Fibroblast of the aortic adventitia (primary cell): ENCODE measurements at regions not wholly inside any gene's neighbourhood (a gene's known extent, or its start where the extent isn't known, plus 50 kb on each side); places are given as distances from the start of the nearest gene placed in this dataset.

Experiments
- DNase-seq: peaks from one replicate; pipeline ENCODE4 v3.0.0-alpha.2; 2010; ENCODE audit warnings: low read depth
- H3K4me3 ChIP-seq: 2 replicates; pipeline ENCODE4 v1.5.1; 2011; ENCODE audit warnings: low read depth, mild to moderate bottlenecking, control low read depth, low read length, moderate library complexity
- CTCF ChIP-seq: IDR thresholded peaks from 2 replicates; pipeline ENCODE4 v1.5.1; 2011; ENCODE audit warnings: mild to moderate bottlenecking, low read length, control low read depth, inconsistent platforms; ENCODE audit not compliant: insufficient read depth

- no peak overlapping the region for H3K4me3 ChIP-seq
- DNase-seq = no peak
- no peak for TF ChIP-seq CTCF
Observed at GRCh38 chrX:39766855-39767254, 330.9 kb downstream of the BCOR start.

DNA sequence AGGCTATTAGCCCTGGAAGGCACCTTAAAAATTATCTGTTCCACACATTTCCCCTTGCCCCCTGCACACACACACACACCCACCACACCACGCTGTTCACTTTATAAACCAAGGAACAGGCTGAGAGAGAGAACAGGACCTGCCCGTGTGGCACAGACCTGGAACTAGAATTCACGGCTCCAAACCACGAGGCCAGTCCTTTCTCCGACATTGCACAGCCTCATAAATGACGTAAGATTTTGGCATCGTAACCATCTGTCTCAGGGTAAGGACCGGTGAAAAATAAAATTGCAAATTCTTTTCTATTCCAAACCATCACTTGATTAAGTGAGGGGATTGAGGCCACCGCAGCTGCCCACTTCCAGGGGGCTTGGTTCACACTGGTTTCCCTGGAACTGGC is 330.3 kb downstream of the BCOR start:
- peak; percentile 52 for DNase-seq
- no peak for TF ChIP-seq CTCF
- H3K4me3 ChIP-seq = no peak overlapping the region

DNA sequence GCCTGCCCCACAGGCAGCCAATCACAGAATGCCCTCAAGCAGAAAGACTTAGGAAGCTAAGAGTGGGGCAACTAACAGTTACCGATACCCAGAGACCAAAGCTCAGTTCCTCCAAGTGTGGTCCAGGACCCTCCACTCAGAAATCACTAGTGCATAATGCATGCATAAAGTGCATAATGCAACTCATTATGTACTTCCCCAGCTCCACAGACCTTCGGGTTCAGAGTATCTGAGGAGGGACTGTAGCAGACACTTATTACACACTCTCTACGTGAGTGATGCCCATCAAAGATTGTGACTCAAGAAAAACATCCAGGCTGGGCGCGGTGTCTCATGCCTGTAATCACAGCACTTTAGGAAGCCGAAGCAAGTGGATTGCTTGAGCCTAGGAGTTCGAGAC is 328.0 kb downstream of the BCOR start:
- DNase-seq = no peak
- no peak overlapping the region for H3K4me3 ChIP-seq
- no peak for TF ChIP-seq CTCF

DNA sequence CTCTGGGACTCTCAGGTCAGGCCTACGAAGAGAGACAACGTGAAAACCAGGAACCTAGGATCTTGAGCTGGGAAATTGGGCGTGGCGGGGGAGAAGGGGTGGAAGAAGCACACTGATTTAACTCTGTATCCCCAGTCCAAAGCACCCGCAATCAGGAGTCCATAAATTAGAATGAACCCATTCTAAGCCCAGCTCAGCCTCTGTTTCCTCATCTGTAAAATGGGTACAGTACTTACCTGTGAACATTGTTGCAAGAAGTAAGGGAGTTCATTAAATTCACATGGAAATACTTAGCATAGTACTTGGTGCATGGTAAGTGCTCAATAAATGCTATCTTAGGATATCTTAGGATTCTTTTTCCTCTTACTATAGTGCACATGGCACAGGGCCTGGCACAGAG is 326.7 kb downstream of the BCOR start:
- no peak for TF ChIP-seq CTCF
- H3K4me3 ChIP-seq = no peak overlapping the region
- no peak for DNase-seq

GRCh38 chrX:39772057-39772832 is 325.5 kb downstream of the BCOR start:
- TF ChIP-seq CTCF = no peak
- DNase-seq = no peak

GRCh38 chrX:39773150-39773549 is 324.6 kb downstream of the BCOR start:
- no peak for DNase-seq
- no peak for TF ChIP-seq CTCF

More at GRCh38 chrX:39772057-39772832, 325.5 kb downstream of the BCOR start:
- no peak overlapping the region for H3K4me3 ChIP-seq

More at GRCh38 chrX:39773150-39773549, 324.6 kb downstream of the BCOR start:
- H3K4me3 ChIP-seq = no peak overlapping the region
